HTR-8/SVneo (cell line): ENCODE measurements at regions not wholly inside any gene's neighbourhood (a gene's known extent, or its start where the extent isn't known, plus 50 kb on each side); places are given as distances from the start of the nearest gene placed in this dataset.

Experiments
- DNase-seq: peaks from one replicate; pipeline ENCODE4 v3.0.0; 2011; ENCODE audit warnings: low spot score, mixed read lengths; ENCODE audit not compliant: insufficient read length
- FAIRE-seq: peaks from 2 replicates; lab custom pipeline; 2011; peaks lifted over from hg19 to GRCh38; lab: Jason Lieb, UNC

- DNase-seq (no peak), FAIRE-seq (no peak)
Observed at GRCh38 chr2:238979636-238980035, 131.8 kb downstream of the TWIST2 start.

- FAIRE-seq: no peak
- DNase-seq: no peak
Observed at GRCh38 chr2:238985041-238985729, 137.3 kb downstream of the TWIST2 start.

- FAIRE-seq (no peak), DNase-seq (no peak)
Observed at GRCh38 chr2:238985931-238986446, 138.1 kb downstream of the TWIST2 start.

GRCh38 chr2:238986491-238987351 is 138.8 kb downstream of the TWIST2 start:
- no peak for FAIRE-seq
- no peak for DNase-seq

- DNase-seq (no peak), FAIRE-seq (no peak)
Observed at GRCh38 chr2:238987352-238987981, 139.6 kb downstream of the TWIST2 start.

- no peak for FAIRE-seq
- no peak for DNase-seq
Observed at GRCh38 chr2:238988105-238988504, 140.2 kb downstream of the TWIST2 start.

- DNase-seq (no peak), FAIRE-seq (no peak)
Observed at GRCh38 chr2:238988752-238989151, 140.9 kb downstream of the TWIST2 start.

GRCh38 chr2:238989484-238989883 is 141.6 kb downstream of the TWIST2 start:
- DNase-seq (no peak), FAIRE-seq (no peak)

- DNase-seq: no peak
- no peak for FAIRE-seq
Observed at GRCh38 chr2:238994432-238994831, 146.5 kb downstream of the TWIST2 start.

- FAIRE-seq: no peak
- DNase-seq: no peak
Observed at GRCh38 chr2:238994876-238995275, 147.0 kb downstream of the TWIST2 start.

- FAIRE-seq: no peak
Observed at GRCh38 chr2:238995634-238996033, 147.7 kb downstream of the TWIST2 start.

GRCh38 chr2:238996331-238997136 is 148.6 kb downstream of the TWIST2 start:
- FAIRE-seq: no peak
- no peak for DNase-seq

More at GRCh38 chr2:238995634-238996033, 147.7 kb downstream of the TWIST2 start:
- no peak for DNase-seq

GRCh38 chr2:238997137-238997390 is 149.2 kb downstream of the TWIST2 start:
- DNase-seq: no peak
- FAIRE-seq: no peak

- FAIRE-seq (no peak), DNase-seq (no peak)
Observed at GRCh38 chr2:238997684-238998083, 149.8 kb downstream of the TWIST2 start.
